Skin of body (tissue), 1 donor: ENCODE measurements at regions not wholly inside any gene's neighbourhood (a gene's known extent, or its start where the extent isn't known, plus 50 kb on each side); places are given as distances from the start of the nearest gene placed in this dataset.

Experiments
- DNase-seq: peaks from one replicate; lab custom pipeline; 2025; lab: John Stamatoyannopoulos, UW

DNA sequence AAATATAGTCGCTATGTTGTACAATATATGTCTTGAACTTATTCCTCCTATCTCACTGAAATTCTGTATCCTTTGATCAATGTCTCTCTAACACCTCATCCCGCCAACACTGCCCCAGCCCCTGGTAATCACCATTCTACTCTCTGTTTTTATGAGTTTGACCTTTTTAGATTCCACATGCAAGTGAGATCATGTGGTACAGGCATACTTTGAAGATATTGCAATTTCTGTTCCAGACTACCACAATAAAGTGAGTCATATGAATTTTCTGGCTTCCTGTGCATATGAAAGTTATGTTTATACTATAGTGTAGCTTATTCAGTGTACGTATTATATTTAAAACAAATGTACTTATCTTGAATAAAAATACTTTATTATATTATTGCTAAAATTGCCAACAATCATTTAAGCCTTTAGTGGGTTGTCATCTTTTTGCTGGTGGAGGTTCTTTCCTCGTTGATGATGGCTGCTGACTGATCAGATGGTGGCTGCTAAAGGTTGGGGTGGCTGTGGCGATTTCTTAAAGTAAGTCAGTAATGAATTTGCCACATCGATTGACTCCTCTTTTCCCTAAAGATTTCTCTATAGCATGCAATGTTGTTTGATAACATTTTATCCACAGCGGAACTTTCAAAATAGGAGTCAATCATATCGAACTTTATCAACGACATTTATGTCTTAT, 257.2 kb downstream of the NFKBIZ start:
- no peak for DNase-seq

DNA sequence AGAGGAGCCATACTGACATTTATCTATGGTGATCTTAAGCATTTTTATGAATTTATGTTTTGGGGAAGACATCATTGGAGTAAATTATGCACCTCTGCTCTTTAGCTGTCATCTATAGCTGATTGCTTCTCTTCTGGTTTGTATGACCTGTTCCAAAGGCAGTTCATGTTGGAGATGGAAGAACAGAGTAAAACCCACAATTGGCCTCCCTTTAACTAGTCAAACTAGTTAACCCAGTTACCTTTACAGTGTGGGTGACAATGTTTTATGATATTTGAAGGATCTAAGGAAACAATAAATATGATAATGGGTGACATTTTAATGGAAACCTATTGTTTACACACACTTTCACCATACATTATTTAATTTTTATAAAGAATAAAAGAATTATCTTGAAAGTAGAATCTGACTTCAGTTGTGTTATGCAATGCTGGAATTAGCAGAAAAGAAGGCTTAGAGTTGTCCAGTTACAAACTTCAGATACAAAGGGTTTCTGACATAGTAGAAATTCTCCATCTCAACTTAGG, 263.5 kb downstream of the NFKBIZ start:
- no peak for DNase-seq

DNA sequence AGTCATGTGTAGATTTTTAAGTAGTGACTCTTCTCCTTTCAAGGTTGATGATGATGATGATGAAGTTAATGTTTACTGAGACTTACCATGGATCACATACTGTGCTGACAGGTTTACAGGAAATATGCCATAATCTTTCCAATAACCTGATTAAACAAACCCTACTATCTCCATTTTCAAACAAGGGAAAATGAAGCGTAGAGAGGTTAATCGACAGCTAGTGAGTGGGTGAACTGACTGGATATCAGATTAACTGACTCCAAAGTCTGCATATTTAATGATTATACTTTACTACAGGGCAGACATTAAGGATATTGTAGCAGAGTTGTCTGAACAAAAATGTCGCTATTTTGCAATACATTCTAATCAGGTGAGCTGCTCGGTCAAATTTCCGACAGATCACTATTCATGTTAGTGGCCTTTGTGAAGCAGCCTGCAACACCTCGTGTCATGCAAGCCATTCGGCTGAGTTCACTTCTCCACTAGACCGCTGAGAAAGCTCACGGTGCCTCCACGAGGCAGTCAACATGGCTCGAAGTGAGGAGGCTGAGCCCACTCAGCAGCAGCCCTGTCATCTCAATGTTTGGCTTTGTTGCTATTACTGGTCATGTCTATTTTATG, 264.2 kb downstream of the NFKBIZ start:
- no peak for DNase-seq

DNA sequence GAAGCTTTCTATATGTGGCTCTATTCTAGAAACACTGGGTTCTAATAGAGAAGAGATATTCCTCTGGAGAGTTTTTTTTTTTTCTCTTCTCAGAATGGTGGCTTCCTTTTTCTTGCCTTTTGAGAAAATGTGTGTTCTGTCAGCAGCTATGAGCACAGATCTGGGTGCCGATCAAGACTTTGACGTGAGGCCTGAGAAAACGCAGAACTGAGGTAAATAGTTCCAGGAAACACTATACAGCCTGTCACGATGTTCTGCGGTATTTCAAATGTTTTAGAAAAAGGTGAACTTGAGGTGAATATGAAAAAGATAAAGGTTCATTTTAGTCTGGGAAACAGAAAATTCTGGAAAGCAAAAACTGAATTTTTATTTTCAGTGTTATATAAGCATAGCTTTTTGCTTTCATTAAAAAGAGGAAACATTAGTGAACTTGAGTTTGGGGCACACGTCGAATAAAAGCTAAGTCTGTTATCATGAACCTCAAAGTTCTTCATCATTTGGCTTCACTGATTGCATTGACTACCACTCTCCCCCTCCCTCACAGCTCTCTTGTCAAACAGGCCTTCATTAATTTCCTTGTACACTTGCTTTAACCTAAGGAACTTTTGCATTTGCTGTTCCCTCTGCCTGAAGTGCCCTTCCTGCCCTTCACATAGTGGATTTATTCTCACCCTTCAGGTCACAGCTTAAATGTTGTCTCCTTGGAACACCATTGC, 265.1 kb downstream of the NFKBIZ start:
- no peak for DNase-seq

DNA sequence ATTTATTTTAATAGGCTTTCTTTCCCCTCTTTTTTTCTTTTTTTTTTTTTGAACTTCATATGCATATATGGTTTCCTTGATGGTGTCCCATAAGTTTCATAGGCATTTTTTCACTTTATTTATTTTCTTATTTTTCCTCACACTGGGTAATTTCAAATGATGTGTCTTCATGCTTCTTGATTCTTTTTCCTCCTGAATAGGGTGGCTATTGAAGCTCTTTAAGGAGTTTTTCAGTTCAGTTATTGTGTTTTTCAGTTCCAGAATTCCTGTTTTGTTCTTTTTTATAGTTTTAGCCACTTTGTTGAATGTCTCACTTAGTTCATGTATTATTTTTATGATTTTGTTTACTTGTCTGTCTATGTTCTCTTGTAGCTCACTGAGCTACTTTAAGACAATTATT, 273.2 kb downstream of the NFKBIZ start:
- DNase-seq, result no peak

DNA sequence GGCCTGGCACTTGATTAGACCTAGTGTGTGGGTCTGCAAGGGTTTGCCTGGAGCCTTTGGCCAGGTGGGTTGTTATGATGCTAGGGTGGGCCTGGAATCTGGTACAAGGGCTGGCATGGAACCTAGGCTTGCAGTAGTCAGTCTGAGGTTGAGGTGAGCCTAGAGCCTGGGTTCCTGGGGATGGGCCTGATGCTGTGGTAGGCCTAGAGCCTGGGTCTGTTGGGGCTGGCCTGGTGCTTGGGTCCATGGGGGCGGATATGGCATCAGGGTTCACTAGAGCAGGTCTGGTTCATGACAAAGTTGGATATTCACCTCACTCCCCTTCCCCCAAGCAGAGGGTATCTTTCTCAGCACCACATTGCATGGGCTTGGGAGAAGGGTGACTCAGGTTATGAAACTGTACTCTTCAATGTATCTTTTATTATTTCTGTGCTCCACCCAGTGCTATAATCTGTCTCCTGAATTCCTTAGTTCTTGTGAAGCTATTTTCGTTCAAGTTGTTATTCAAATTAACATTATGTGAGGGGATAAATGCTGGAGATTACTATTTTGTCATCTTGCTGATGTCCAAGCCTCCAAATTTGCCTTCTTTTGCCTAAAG, 274.4 kb downstream of the NFKBIZ start:
- DNase-seq, result no peak

DNA sequence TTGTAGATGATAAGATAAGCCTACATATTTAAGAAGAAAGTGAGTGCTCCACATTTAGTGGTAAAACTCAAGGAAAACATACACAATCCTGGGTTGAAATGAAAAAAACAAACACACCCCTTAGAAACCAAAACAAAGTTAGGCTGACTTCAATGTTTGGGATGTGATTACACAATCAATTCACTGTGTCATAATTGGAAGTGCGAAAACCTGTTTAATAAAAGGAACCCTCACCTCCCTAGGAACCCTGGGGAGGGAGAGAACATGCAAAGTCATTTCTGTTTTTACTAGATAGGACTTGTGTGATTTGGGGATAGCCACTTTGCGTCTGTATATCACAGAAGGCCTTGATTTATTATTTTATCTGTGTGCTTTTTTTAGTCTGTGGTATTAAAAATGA, 275.0 kb downstream of the NFKBIZ start:
- DNase-seq, result no peak

DNA sequence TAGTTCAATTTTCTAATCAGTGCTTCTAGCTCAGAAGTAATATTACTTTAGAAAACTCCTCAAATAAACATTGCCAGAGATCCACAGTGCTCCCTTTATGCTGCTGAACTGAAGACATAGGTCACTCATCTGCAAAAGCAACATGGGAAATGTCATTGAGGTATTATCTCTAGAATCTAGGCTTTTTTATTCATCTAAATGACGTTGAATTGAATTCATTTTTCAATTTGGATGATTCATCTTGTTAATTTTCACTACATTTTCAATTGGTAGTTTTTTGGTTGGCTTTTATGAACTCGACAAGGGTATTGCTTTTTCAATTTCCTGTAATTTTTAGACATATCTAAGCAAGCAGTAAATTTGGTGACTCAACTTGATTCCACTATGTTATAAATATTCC, 275.4 kb downstream of the NFKBIZ start:
- DNase-seq, result no peak

DNA sequence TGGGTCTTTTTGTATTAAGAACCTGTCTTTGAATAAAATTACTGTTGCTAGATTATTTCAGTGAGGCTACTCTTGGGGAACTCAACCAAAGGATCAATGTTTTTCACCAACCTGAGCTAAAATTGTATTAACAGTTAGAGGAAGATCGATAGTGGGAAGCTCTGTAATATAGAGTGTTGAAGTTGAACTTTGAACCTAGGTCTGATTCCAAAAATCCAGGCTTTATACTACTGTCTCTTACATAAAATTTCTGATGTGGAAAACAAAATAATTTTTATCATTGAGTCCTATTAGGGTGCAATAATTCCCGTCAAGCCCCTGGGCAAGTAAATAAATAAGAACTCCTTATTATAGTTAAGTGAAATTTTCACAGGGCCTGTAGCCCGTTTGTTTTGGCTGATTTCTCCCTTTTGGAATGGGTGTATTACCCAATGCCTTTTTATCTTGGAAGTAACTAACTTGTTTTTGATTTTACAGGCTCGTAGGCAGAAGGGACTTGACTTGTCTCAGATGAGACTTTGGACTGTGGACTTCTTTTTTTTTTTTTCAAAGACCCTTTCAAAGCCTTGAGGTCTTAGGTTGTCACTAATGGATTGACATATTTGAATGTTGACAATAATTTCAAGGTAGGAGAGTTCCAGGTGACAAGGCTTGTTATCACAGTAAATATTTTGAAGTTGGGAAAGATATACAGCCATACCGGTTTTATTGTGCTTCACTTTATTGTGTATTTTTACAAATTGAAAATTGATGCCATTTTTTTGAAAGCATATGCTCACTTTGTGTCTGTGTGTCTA, 276.1 kb downstream of the NFKBIZ start:
- no peak for DNase-seq

DNA sequence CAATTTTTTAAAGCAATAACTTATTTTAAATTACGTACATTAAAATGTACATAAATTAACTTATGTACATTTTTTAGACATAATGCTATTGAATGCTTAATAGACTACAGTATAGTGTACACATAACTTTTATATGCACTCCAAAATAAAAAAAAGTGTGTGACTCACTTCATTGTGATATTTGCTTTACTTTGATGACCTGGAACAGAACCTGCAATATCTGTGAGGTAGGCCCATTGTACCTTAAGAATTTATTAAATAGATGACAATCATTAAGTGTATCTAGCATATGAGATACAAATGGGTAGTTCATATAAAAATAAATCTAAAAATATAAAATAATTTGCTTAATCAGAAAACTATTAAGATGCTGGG, 276.7 kb downstream of the NFKBIZ start:
- no peak for DNase-seq

DNA sequence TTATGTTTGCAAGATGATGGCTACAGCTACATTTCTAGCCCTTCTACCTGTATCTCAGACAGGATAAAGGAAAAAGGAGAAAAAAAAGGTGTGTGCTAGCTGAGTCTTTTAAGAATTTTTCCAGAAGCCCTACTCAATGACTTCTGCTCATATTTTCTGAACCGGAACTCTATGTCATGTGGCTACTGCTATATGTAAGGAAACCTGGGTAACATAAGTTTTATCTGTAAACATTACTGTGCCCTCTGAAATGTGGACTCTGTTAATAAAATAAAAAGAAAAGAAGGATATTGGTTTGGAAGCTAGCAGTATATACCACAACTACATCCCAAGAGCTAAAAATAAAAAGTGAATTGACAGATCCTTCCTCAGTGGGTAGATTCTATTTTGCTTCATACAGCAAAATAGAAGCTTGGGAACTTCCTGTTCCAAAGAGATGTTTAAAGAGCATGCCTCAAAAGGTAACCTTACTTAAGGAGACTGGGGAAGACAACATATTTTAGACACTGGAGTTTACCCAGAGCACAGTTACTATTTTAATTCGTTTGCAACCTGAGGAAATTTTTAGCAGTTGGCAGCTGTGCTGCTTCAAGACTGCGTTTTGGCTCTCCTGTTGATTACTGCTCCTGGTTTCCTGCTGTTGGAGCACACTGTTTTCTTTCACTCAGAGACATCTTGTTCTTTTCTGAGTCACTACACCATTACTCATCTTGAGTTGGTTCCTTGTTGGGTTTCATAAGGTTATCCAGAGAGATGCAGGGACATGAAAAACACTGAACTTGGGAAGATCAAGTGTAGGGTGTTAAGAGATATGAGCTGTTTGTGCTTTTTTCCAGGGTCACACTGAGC, 280.7 kb downstream of the NFKBIZ start:
- DNase-seq, result no peak

DNA sequence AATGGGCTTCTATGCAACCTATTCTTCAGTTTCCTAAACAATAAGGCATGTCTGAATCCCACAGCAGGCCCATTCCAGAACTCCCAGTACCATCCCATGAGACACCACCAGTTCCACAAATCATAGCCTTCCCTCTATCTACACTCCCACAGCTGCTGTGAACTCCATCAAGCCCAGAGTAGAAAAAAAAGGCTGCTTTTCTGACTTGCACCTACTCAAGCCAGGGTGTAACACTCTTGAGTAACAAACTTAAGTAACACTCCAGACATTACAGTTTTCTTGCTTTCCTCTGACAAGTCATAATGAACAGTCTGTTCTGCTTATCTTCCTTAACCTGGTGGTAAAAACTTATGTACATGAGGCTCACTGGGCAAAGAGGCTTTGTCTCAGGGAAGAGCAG, 283.1 kb downstream of the NFKBIZ start:
- DNase-seq, result no peak

DNA sequence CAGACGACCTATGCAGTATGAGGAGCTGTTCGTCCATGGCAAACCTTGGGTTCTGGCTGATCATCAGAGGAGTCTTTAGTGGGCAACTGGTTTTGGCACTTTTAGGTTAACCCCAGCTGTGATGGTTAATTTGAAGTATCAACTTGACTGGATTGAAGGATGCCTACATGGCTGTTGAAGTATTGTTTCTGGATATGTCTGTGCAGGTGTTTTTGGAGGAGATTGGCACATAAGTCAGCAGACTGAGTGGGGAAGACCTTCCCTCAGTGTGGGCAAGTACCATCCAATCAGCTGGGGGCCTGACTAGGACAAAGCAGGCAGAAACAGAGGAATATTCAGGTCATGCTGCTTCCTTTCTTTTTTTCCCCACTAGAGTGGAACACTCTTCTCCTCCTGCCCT, 284.1 kb downstream of the NFKBIZ start:
- no peak for DNase-seq

DNA sequence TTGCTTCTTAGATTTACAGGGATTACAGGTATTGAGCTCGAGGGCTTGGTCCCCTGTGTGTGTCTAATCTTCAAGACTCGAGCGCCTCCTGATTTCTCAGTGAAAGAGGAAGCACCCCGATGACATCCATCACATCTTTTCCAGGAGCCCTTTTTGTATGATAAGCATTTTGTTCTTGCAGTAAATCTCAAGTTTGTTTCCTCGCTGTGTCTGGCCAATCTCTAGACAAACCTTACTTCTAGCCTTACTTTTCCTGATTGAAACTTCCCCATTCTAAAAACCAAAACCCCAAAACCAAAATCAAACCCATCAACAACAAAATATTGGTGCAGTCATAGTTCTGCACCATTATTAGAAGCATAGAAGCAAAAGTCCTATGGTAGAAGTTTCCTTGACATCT, 286.0 kb downstream of the NFKBIZ start:
- DNase-seq, result no peak

DNA sequence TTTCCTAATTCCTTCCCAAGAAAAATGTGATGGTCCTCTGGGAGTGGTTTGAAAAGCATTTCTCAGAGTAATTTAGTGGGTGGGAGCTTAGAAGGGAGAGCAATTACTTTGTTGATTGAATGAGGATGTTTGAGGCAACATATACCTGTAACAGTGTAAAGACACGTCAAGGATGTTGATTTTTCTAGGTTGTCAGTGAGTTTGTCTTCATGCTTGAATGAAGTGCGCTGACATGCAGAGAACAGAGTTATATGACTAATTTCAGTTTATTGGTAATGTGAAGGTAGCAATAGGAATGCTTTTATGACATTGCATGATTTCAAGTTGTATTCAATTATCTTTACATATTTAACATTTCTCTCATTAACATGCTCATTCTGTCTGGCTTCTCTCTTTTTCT, 286.9 kb downstream of the NFKBIZ start:
- no peak for DNase-seq

DNA sequence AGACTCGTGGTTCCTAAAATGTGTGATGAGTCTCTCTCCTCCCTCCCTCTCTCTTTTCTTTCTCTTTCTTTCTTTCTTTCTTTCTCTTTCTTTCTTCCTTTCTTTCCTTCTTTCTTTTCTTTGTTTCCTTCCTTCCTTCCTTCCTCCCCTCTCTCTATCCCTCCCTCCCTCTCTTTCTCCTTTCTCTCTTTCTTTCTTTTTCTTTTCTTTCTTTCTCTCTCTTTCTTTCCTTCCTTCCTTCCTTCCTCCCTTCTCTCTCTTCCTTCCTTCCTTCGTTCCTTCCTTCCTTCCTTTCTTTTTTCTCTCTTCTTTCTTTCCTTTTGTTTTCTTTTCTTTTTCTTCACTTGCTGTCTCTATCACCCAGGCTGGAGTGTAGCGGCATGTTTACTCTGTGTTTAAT, 290.8 kb downstream of the NFKBIZ start:
- DNase-seq, result no peak

DNA sequence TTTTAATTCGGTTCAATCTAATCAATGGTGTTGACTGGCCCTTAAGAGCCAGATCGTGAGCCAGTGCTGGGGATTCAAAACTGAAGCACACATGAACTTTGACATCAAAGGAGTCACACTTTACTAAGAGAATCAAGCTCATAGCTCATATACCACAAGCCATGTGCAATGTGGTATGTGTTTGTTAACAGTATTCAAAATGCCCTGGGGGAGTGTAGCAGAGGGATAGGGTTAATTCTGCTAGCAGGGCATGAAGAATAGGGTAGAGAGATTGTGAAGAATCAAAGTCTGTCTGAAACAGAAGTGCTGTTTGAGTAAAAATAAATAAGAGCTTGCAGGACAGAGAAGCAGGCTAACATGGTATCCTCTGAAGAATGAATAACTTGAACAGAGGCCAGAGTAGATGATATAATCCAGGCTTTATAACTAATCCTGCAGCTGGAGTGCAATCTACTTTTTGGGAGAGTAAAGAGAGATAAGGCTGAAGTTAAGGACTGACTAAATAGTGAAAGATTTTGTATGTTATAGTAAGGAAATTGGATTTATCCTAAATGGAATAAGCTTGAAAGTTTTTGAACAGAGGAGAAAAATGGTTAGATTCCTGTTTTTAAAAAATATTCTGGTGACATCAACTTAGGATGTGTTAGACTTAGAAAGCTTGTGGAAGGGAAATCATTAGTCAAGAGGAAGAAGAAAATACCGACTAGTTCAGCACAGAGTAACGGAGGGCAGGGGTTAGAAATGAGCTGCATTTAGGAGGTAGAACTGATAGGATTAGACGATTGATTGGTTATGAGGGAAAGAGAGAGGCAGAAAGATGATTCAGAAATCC, 292.0 kb downstream of the NFKBIZ start:
- DNase-seq, result no peak

DNA sequence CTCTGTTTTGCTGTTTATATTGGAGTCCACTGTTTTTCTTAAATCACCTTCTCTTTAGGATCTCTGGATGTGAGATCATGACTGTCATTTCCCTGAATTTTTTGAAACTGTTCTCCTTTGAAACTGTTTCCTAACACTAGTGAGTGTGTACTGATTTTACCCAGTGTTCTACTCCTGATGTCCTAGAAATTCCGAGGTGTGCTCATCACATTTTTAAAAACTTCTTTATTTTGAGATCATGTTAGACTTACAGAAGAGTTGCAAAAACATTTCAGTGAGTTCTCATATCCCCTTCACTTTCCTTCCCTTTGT, 292.6 kb downstream of the NFKBIZ start:
- DNase-seq, result no peak

DNA sequence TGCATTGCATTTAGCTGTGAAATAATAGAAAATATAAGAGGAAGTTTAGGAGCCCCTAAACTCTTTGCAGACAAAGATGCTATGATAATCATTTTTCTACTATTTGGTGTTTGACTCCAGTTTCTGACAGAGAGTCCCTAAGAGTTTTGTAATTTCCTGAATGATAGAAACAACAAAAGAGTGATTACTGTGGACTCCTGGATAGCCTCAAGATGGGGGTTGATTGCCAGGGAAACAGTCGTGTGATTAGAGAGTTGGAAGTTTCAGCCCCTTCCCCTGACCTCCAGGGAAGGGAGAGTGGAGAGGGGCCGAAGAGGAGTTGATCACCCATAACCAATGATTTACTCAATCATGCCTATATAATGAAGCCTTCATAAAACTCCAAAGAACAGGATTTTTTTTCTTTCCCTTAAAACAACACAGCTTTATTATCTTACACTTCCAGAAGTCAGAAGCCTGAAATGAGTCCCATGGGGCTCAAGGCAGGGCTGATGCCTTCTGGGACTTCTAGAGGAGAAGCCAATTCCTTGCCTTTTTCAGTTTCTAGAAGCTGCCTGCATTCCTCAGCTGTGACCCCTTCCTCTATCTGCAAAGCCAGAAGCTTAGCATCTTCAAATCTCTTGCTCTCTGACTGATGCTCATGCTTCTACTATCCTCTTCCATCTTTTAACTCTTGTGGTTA, 292.3 kb upstream of the ZPLD1 start:
- DNase-seq, result no peak
